ENCODE measurements at regions not wholly inside any gene's neighbourhood (a gene's known extent, or its start where the extent isn't known, plus 50 kb on each side); places are given as distances from the start of the nearest gene placed in this dataset.

GRCh38 chr2:236997069-236997715 lies 88.5 kb upstream of the COPS8 start:
- H2BK120ac ChIP-seq (replicated peaks; ENCODE audit: low read depth, low read length): no peak overlapping the region
- H3K4me1 ChIP-seq (replicated peaks in 1 of 4; ENCODE audit: control insufficient read depth in 3 of 4, insufficient read depth in 4 of 4, low read length in 3 of 4): peaks cover 3 to 11% (median 4%) of the 10 kb centered on the region in 4 experiments; a peak in 5 of 7 replicates
- no peak overlapping the region for H4K5ac ChIP-seq (ENCODE audit: insufficient read length, low read depth, low read length)
- no peak overlapping the region for H2AK5ac ChIP-seq (ENCODE audit: low read depth, low read length)
- H4K91ac ChIP-seq (replicated peaks; ENCODE audit: insufficient read length, low read length): no peak overlapping the region
- no peak for DNase-seq (ENCODE audit: low read depth in 1 of 2, low spot score in 2 of 2)
- WGBS, 2 experiments (ENCODE audit: extremely low coverage in 1 of 2, insufficient coverage in 1 of 2, insufficient read length in 1 of 2, insufficient replicate concordance in 2 of 2, low coverage in 1 of 2, low lambda C conversion rate in 2 of 2, missing lambda C conversion rate in 1 of 2): 80% methylated on average over 8 of the region's 8 CpGs; no CpG with 5 or more reads in 1 of the 2 experiments
- POLR2A ChIA-PET (ENCODE audit: partially characterized antibody): interaction anchor here (0.6 kb wide), 1 partner anchor 145 kb away, joined by 3 read pairs; no protein-coding TSS in a partner anchor
- no peaks in the 10 kb centered on the region for H4K20me1 ChIP-seq (replicated peaks in 1 of 2; ENCODE audit: control insufficient read depth in 1 of 2, insufficient read depth in 2 of 2, low read length in 2 of 2)
- no peak for TF ChIP-seq ZNF274 (IDR thresholded peaks at IDR 0.05; ENCODE audit: borderline replicate concordance, extremely low read depth, low read length)
- 0 out of 2 replicates have a peak, but pooled peaks have one; percentile 19 for TF ChIP-seq E2F6 (IDR thresholded peaks at IDR 0.05)
- H3K18ac ChIP-seq (ENCODE audit: extremely low read depth, low read length): no peak overlapping the region
- H2BK12ac ChIP-seq (ENCODE audit: low read depth, low read length): no peak overlapping the region
- H3K4ac ChIP-seq (replicated peaks; ENCODE audit: insufficient read length, low read depth, low read length): no peak overlapping the region
- no peak overlapping the region for H3K14ac ChIP-seq (ENCODE audit: insufficient read length)
- H3K56ac ChIP-seq (replicated peaks; ENCODE audit: insufficient read length, low read depth, low read length): no peak overlapping the region
- H3K36me3 ChIP-seq (ENCODE audit: control insufficient read depth in 2 of 4, insufficient read depth in 4 of 4, low read length in 3 of 4): no peaks in the 10 kb centered on the region
- no peaks in the 10 kb centered on the region for H3K27me3 ChIP-seq (replicated peaks in 1 of 4; ENCODE audit: control insufficient read depth in 3 of 4, extremely low read depth in 1 of 4, insufficient read depth in 3 of 4, low read length in 3 of 4)
- H3K9me3 ChIP-seq (ENCODE audit: insufficient read depth in 2 of 2, low read depth in 1 of 2, low read length in 1 of 2): peaks cover 12 to 14% of the 10 kb centered on the region in 2 experiments
- no peak overlapping the region for H2AFZ ChIP-seq (ENCODE audit: low read length)
- no peak overlapping the region for H3K9ac ChIP-seq (replicated peaks in 1 of 4; ENCODE audit: extremely low read depth in 1 of 4, low read depth in 3 of 4, low read length in 3 of 4)
- H3K79me1 ChIP-seq (ENCODE audit: low read depth, low read length): no peaks in the 10 kb centered on the region
- peaks cover 4% of the 10 kb centered on the region; the same call in 1 of the 2 replicates for H3K23me2 ChIP-seq (ENCODE audit: low read depth, low read length)
- no peak overlapping the region for H3K27ac ChIP-seq (ENCODE audit: low read depth, low read length)
- CTCF ChIA-PET (ENCODE audit: partially characterized antibody): interaction anchor here (0.9 to 1.4 kb wide), 3 partner anchors 30 to 375 kb away, joined by 3 to 4 read pairs (median 3); no protein-coding TSS in a partner anchor
- no peak overlapping the region for H3K4me2 ChIP-seq (ENCODE audit: insufficient read depth in 1 of 2, low read depth in 2 of 2, low read length in 2 of 2)
- H3K23ac ChIP-seq (ENCODE audit: insufficient read length): no peak overlapping the region
- no peak overlapping the region for H2BK20ac ChIP-seq (ENCODE audit: low read length)
- no peak overlapping the region for H2BK5ac ChIP-seq (ENCODE audit: low read depth, low read length)
- H3K79me2 ChIP-seq (ENCODE audit: control insufficient read depth in 1 of 2, insufficient read depth in 2 of 2, low read length in 2 of 2): no peaks in the 10 kb centered on the region
- H4K8ac ChIP-seq (ENCODE audit: extremely low read depth, insufficient read depth, low read length): no peak overlapping the region
- FAIRE-seq: no peak
- no peak overlapping the region for H3K4me3 ChIP-seq (ENCODE audit: extremely low read depth in 1 of 4, insufficient read depth in 2 of 4, low read depth in 3 of 4, low read length in 4 of 4)
- no peak overlapping the region for H2BK15ac ChIP-seq (ENCODE audit: low read length)

Data from H1 (cell line).